Activated B cell treated with CpG ODN at 0.5 μM for 24 hours (primary cell): ENCODE measurements at regions not wholly inside any gene's neighbourhood (a gene's known extent, or its start where the extent isn't known, plus 50 kb on each side); places are given as distances from the start of the nearest gene placed in this dataset.

Source experiments
- ATAC-seq: fragments of 200-7000 bp; cut with Tn5 transposase; one replicate; pipeline ENCODE4 v1.10.0; 2021; ENCODE audit warnings: low read depth, mild to moderate bottlenecking, moderate library complexity
- CTCF ChIA-PET: fragments of 350-600 bp; sonication (Branson Sonifier 250); formaldehyde crosslinking; loops from one replicate; lab custom pipeline; 2021; ENCODE audit warnings: antibody characterized with exemption; lab: Charles Lee
- POLR2A ChIA-PET: fragments of 350-600 bp; sonication (Branson Sonifier 250); formaldehyde crosslinking; loops from one replicate; lab custom pipeline; 2021; ENCODE audit warnings: antibody characterized with exemption; lab: Charles Lee
- DNase-seq: peaks from one replicate; pipeline ENCODE4 v3.0.0; 2022
- H3K27ac Mint-ChIP-seq: one replicate; pipeline ENCODE4 v1.8.0; 2020; ENCODE audit warnings: mixed read lengths
- H3K27me3 Mint-ChIP-seq: one replicate; pipeline ENCODE4 v1.8.0; 2021; ENCODE audit warnings: mixed read lengths
- H3K36me3 Mint-ChIP-seq: one replicate; pipeline ENCODE4 v1.8.0; 2021; ENCODE audit warnings: low read depth, mixed read lengths
- H3K4me1 Mint-ChIP-seq: one replicate; pipeline ENCODE4 v1.8.0; 2021; ENCODE audit warnings: mixed read lengths
- H3K4me3 Mint-ChIP-seq: one replicate; pipeline ENCODE4 v1.8.0; 2020; ENCODE audit warnings: mild to moderate bottlenecking, mixed read lengths
- H3K9me3 Mint-ChIP-seq: one replicate; pipeline ENCODE4 v1.8.0; 2020; ENCODE audit warnings: mixed read lengths
- CTCF ChIP-seq: fragments of 200-600 bp; IDR thresholded peaks from one replicate; pipeline ENCODE4 v1.8.0; 2022; ENCODE audit warnings: antibody characterized with exemption, mild to moderate bottlenecking
- intact Hi-C: fragments of 100-400 bp; cut with micrococcal nuclease; formaldehyde crosslinking; loops from one replicate; pipeline ENCODE4 v1.15.1; 2024

GRCh38 chr1:58924016-58924565 is 140.2 kb upstream of the JUN start:
- ChIA-PET POLR2A (no interaction called here), CTCF (no interaction called here)
- DNase-seq (no peak), ATAC-seq (no peak)
- no peak overlapping the region for H3K4me3 Mint-ChIP-seq
- intact Hi-C loops = loop anchor here (5.0 kb wide), 1 partner anchor 43 kb away; no protein-coding TSS in a partner anchor
- H3K9me3 Mint-ChIP-seq = no peaks in the 10 kb centered on the region
- H3K4me1 Mint-ChIP-seq = peaks cover 16% of the 10 kb centered on the region
- no peaks in the 10 kb centered on the region for H3K36me3 Mint-ChIP-seq
- H3K27me3 Mint-ChIP-seq = no peaks in the 10 kb centered on the region
- no peak overlapping the region for H3K27ac Mint-ChIP-seq
- TF ChIP-seq CTCF = no peak

GRCh38 chr1:58924821-58925220 is 141.0 kb upstream of the JUN start:
- Mint-ChIP-seq H3K27ac (no peak overlapping the region), H3K36me3 (no peaks in the 10 kb centered on the region), H3K9me3 (no peaks in the 10 kb centered on the region), H3K27me3 (no peaks in the 10 kb centered on the region), H3K4me1 (peaks cover 16% of the 10 kb centered on the region), H3K4me3 (no peak overlapping the region)
- POLR2A ChIA-PET = interaction anchor here (0.7 to 0.8 kb wide), 2 partner anchors 45 to 104 kb away, joined by 3 to 6 read pairs; no protein-coding TSS in a partner anchor
- intact Hi-C loops = loop anchor here (5.0 kb wide), 1 partner anchor 42 kb away; no protein-coding TSS in a partner anchor
- CTCF ChIA-PET = no interaction called here
- DNase-seq = no peak
- ATAC-seq = no peak
- TF ChIP-seq CTCF = no peak

- Mint-ChIP-seq H3K9me3 (no peaks in the 10 kb centered on the region), H3K4me1 (peaks cover 16% of the 10 kb centered on the region), H3K27me3 (no peaks in the 10 kb centered on the region), H3K36me3 (no peaks in the 10 kb centered on the region), H3K4me3 (no peak overlapping the region), H3K27ac (no peak overlapping the region)
- ChIA-PET CTCF (no interaction called here), POLR2A (interaction anchor here (0.7 to 0.8 kb wide), 2 partner anchors 45 to 104 kb away, joined by 3 to 6 read pairs; no protein-coding TSS in a partner anchor)
- ATAC-seq = no peak
- intact Hi-C loops = no loop called here
- TF ChIP-seq CTCF = no peak
- no peak for DNase-seq
Measured at GRCh38 chr1:58925247-58925646, 141.4 kb upstream of the JUN start.

GRCh38 chr1:58926152-58926551 is 142.3 kb upstream of the JUN start:
- H3K36me3 Mint-ChIP-seq = no peaks in the 10 kb centered on the region
- no peak overlapping the region for H3K27ac Mint-ChIP-seq
- H3K27me3 Mint-ChIP-seq = no peaks in the 10 kb centered on the region
- ATAC-seq = no peak
- no peak for TF ChIP-seq CTCF
- no peak for DNase-seq
- ChIA-PET CTCF (no interaction called here), POLR2A (no interaction called here)
- no peak overlapping the region for H3K4me3 Mint-ChIP-seq
- intact Hi-C loops = no loop called here
- no peaks in the 10 kb centered on the region for H3K9me3 Mint-ChIP-seq
- peaks cover 16% of the 10 kb centered on the region for H3K4me1 Mint-ChIP-seq

GRCh38 chr1:58927041-58927721 is 143.3 kb upstream of the JUN start:
- no peak for TF ChIP-seq CTCF
- ChIA-PET CTCF (interaction anchor here (0.7 kb wide), 1 partner anchor 42 kb away, joined by 3 read pairs; no protein-coding TSS in a partner anchor), POLR2A (interaction anchor here (1.4 kb wide), 1 partner anchor 42 kb away, joined by 3 read pairs; no protein-coding TSS in a partner anchor)
- Mint-ChIP-seq H3K27me3 (no peaks in the 10 kb centered on the region), H3K27ac (no peak overlapping the region), H3K4me1 (peaks cover 14% of the 10 kb centered on the region), H3K36me3 (no peaks in the 10 kb centered on the region), H3K4me3 (no peak overlapping the region), H3K9me3 (no peaks in the 10 kb centered on the region)
- intact Hi-C loops = no loop called here
- no peak for ATAC-seq
- DNase-seq = no peak
